Testis (tissue), 2 donors: ENCODE measurements at regions not wholly inside any gene's neighbourhood (a gene's known extent, or its start where the extent isn't known, plus 50 kb on each side); places are given as distances from the start of the nearest gene placed in this dataset.

ENCODE experiments used
- DNase-seq: peaks from one replicate; pipeline ENCODE4 v3.0.0-alpha.2; 2019
- H3K27ac ChIP-seq, 2 donors: fragments of 200-600 bp; sonication (generic); one replicate each; pipeline ENCODE4 v1.5.1; 2019
- H3K27me3 ChIP-seq: fragments of 200-600 bp; sonication (generic); one replicate; pipeline ENCODE4 v1.5.1; 2019
- H3K36me3 ChIP-seq: fragments of 200-600 bp; sonication (generic); one replicate; pipeline ENCODE4 v1.5.1; 2017; ENCODE audit warnings: low read depth; ENCODE audit errors: missing control alignments
- H3K4me1 ChIP-seq: fragments of 200-600 bp; sonication (generic); one replicate; pipeline ENCODE4 v1.5.1; 2019
- H3K4me3 ChIP-seq, 2 donors: fragments of 200-600 bp; sonication (generic); one replicate each; pipeline ENCODE4 v1.5.1; 2017 to 2019
- H3K9me3 ChIP-seq: fragments of 200-600 bp; sonication (generic); one replicate; pipeline ENCODE4 v1.5.1; 2017
- CTCF ChIP-seq, 3 experiments: fragments of 450-650 bp in 2 of 3; fragments of 200-600 bp in 1 of 3; sonication (generic) in 1 of 3; IDR thresholded peaks; one replicate each; pipeline ENCODE4 v1.5.1; 2016 to 2019; ENCODE audit warnings: antibody characterized with exemption in 3 of 3, mild to moderate bottlenecking in 2 of 3, moderate library complexity in 1 of 3
- POLR2A ChIP-seq: fragments of 450-650 bp; IDR thresholded peaks from one replicate; pipeline ENCODE4 v1.6.1; 2017; ENCODE audit warnings: antibody characterized with exemption, mild to moderate bottlenecking, moderate library complexity
- WGBS, 2 donors: methylation state at CpG; one replicate each; pipeline ENCODE4 v1.1.5; 2018; 5-methylcytosine and 5-hydroxymethylcytosine counted together
- intact Hi-C: fragments of 100-400 bp; cut with DNase I; formaldehyde crosslinking; loops from one replicate; pipeline ENCODE4 v1.15.1; 2023; ENCODE audit warnings: low total_unique reads

GRCh38 chr10:105803206-105803605 lies 1162.1 kb downstream of the SORCS3 start:
- Histone ChIP-seq H3K27ac (no peak overlapping the region), H3K36me3 (no peaks in the 10 kb centered on the region), H3K27me3 (no peaks in the 10 kb centered on the region), H3K4me1 (no peaks in the 10 kb centered on the region), H3K4me3 (no peak overlapping the region), H3K9me3 (no peaks in the 10 kb centered on the region)
- intact Hi-C loops, result no loop called here
- TF ChIP-seq CTCF (IDR thresholded peaks at IDR 0.05) (no peak), POLR2A (no peak)
- no peak for DNase-seq
- 53 to 71% methylated on average over 2 of the region's 2 CpGs for WGBS, 2 donors

DNA sequence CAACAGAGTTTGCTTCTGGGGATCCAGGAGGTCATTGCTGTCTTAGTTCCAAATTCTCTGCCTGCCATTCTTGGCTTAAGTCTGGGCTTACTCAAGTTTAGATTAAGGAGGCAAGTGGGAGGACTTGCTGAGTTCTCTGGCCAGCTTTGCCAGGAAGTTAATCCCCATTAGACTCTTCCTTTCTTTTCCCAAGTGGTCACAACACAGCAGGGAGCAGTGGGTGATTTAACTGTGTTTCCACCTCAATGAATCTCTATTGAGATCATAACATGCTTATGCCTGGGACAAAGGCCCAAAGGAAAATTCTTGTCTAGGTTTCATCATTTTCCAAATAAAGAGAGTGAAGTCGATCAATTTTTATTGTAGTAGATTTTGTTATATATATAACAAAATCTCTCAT lies 1159.6 kb downstream of the SORCS3 start:
- DNase-seq, result no peak
- Histone ChIP-seq H3K27me3 (no peaks in the 10 kb centered on the region), H3K4me3 (no peak overlapping the region), H3K36me3 (no peaks in the 10 kb centered on the region), H3K4me1 (no peaks in the 10 kb centered on the region), H3K27ac (no peak overlapping the region), H3K9me3 (no peaks in the 10 kb centered on the region)
- TF ChIP-seq CTCF (IDR thresholded peaks at IDR 0.05) (no peak), POLR2A (no peak)
- WGBS, 2 donors, result 83 to 89% methylated on average over 1 of the region's 1 CpG
- intact Hi-C loops, result no loop called here

- no peak for TF ChIP-seq CTCF (IDR thresholded peaks at IDR 0.05)
- no peak for TF ChIP-seq POLR2A
- no peaks in the 10 kb centered on the region for H3K4me1 ChIP-seq
- H3K4me3 ChIP-seq, result no peak overlapping the region
- H3K27ac ChIP-seq, result no peak overlapping the region
- no peaks in the 10 kb centered on the region for H3K9me3 ChIP-seq
- H3K27me3 ChIP-seq, result no peaks in the 10 kb centered on the region
- DNase-seq, result no peak
- WGBS, 2 donors, result 79 to 84% methylated on average over 3 of the region's 3 CpGs
- intact Hi-C loops, result no loop called here
- H3K36me3 ChIP-seq, result no peaks in the 10 kb centered on the region
Observed at GRCh38 chr10:105798328-105798889, 1157.3 kb downstream of the SORCS3 start.

- TF ChIP-seq CTCF (IDR thresholded peaks at IDR 0.05), result peak in 2 of 3 experiments; percentile 22 to 33
- no peak for TF ChIP-seq POLR2A
- Histone ChIP-seq H3K27me3 (no peaks in the 10 kb centered on the region), H3K4me1 (no peaks in the 10 kb centered on the region), H3K36me3 (no peaks in the 10 kb centered on the region), H3K4me3 (no peak overlapping the region), H3K9me3 (no peaks in the 10 kb centered on the region), H3K27ac (no peak overlapping the region)
- DNase-seq, result no peak
- WGBS, 2 donors, result 57 to 59% methylated on average over 6 of the region's 6 CpGs
- intact Hi-C loops, result no loop called here
Observed at GRCh38 chr10:105797234-105797890, 1156.3 kb downstream of the SORCS3 start.

DNA sequence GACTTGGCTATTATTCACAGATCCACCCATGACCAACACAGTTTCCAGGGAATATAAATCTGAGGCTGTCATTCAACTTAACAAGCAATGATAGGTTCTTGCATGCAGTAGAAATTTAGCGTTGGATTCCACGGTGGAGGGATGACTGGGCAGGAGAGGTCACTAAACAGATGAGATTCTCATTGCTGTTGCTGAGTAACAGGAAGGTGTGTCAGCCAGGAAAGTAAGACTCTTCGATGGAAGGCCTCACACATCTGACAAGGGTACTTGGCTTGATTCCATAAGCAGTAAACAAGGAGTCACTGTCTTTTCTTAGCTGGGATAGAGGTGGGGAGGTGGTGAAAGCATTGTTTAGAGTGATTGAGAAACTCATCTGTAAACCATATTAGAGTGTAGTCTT lies 1152.0 kb downstream of the SORCS3 start:
- TF ChIP-seq POLR2A (no peak), CTCF (IDR thresholded peaks at IDR 0.05) (no peak)
- Histone ChIP-seq H3K27me3 (no peaks in the 10 kb centered on the region), H3K36me3 (no peaks in the 10 kb centered on the region), H3K4me3 (no peak overlapping the region), H3K4me1 (no peaks in the 10 kb centered on the region), H3K9me3 (no peaks in the 10 kb centered on the region), H3K27ac (no peak overlapping the region)
- no peak for DNase-seq
- intact Hi-C loops, result no loop called here
- 51 to 52% methylated on average over 3 of the region's 3 CpGs for WGBS, 2 donors
